Small intestine (tissue), 7 donors: ENCODE measurements at regions not wholly inside any gene's neighbourhood (a gene's known extent, or its start where the extent isn't known, plus 50 kb on each side); places are given as distances from the start of the nearest gene placed in this dataset.

Experiments
- DNase-seq, 2 donors: peaks; one replicate each; pipeline versions ENCODE4 v3.0.0 to v3.0.0-alpha.2; 2013
- FAIRE-seq: peaks from 2 replicates; lab custom pipeline; 2012; peaks lifted over from hg19 to GRCh38; lab: Jason Lieb, UNC
- H3K27ac ChIP-seq, 3 donors: one replicate each; pipeline ENCODE4 v1.5.1; 2013; ENCODE audit warnings: low read length in 2 of 3, mild to moderate bottlenecking in 2 of 3, control low read depth in 1 of 3, inconsistent platforms in 1 of 3, low read depth in 1 of 3, moderate library complexity in 1 of 3
- H3K27me3 ChIP-seq, 3 donors: one replicate each; pipeline ENCODE4 v1.6.1; 2013; ENCODE audit warnings: low read length in 3 of 3, inconsistent platforms in 1 of 3; ENCODE audit not compliant: control insufficient read depth in 3 of 3, insufficient read depth in 3 of 3
- H3K36me3 ChIP-seq, 3 donors: one replicate each; pipeline ENCODE4 v1.6.1; 2013; ENCODE audit warnings: low read length in 3 of 3, inconsistent platforms in 1 of 3, low read depth in 1 of 3, mild to moderate bottlenecking in 1 of 3, moderate library complexity in 1 of 3; ENCODE audit not compliant: control insufficient read depth in 3 of 3, insufficient read depth in 2 of 3
- H3K4me1 ChIP-seq, 3 donors: one replicate each; pipeline ENCODE4 v1.6.1; 2013; ENCODE audit warnings: low read length in 2 of 3, inconsistent platforms in 1 of 3, low read depth in 1 of 3, mild to moderate bottlenecking in 1 of 3, moderate library complexity in 1 of 3; ENCODE audit not compliant: control insufficient read depth in 3 of 3, insufficient read depth in 2 of 3
- H3K4me3 ChIP-seq, 3 donors: one replicate each; pipeline ENCODE4 v1.5.1; 2013; ENCODE audit warnings: low read length in 3 of 3, control low read depth in 1 of 3, inconsistent platforms in 1 of 3, low read depth in 1 of 3, mild to moderate bottlenecking in 1 of 3, moderate library complexity in 1 of 3
- H3K9me3 ChIP-seq, 2 donors: one replicate each; pipeline ENCODE4 v1.6.1; 2013; ENCODE audit warnings: low read depth in 1 of 2, low read length in 1 of 2; ENCODE audit not compliant: control insufficient read depth in 2 of 2, insufficient read depth in 1 of 2
- WGBS, 3 donors: extraction: QIAGEN DNeasy Blood & Tissue Kit; methylation state at CpG; one replicate each; pipeline ENCODE4 v1.1.7; 2013; 5-methylcytosine and 5-hydroxymethylcytosine counted together
- donor health status: healthy with polysubstance abuse.
- donor health status: control.
- donor health status: control.
- donor health status: Bipolar disorder and iron deficiency.
- donor health status: healthy.

DNA sequence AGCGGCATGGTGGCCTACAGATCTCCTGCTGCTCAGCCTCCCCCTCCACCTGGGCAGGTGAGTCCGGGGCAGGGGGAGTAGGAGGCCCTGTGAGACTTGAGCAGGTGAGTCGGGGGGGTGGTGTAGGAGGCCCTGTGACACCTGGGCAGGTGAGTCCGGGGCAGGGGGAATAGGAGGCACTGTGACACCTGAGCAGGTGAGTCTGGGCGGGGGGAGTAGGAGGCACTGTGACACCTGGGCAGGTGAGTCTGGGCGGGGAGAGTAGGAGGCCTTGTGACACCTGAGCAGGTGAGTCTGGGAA, 299.3 kb downstream of the BRD1 start:
- FAIRE-seq (no peak), DNase-seq (no peak)
- H3K4me3 ChIP-seq: no peak overlapping the region
- H3K27ac ChIP-seq: no peak overlapping the region
- H3K4me1 ChIP-seq: no peaks in the 10 kb centered on the region
- 24 to 61% (median 26%) methylated on average over 5 to 6 of the region's 6 CpGs for WGBS, 3 donors
- H3K36me3 ChIP-seq: no peaks in the 10 kb centered on the region
- no peaks in the 10 kb centered on the region for H3K9me3 ChIP-seq
- no peaks in the 10 kb centered on the region for H3K27me3 ChIP-seq

DNA sequence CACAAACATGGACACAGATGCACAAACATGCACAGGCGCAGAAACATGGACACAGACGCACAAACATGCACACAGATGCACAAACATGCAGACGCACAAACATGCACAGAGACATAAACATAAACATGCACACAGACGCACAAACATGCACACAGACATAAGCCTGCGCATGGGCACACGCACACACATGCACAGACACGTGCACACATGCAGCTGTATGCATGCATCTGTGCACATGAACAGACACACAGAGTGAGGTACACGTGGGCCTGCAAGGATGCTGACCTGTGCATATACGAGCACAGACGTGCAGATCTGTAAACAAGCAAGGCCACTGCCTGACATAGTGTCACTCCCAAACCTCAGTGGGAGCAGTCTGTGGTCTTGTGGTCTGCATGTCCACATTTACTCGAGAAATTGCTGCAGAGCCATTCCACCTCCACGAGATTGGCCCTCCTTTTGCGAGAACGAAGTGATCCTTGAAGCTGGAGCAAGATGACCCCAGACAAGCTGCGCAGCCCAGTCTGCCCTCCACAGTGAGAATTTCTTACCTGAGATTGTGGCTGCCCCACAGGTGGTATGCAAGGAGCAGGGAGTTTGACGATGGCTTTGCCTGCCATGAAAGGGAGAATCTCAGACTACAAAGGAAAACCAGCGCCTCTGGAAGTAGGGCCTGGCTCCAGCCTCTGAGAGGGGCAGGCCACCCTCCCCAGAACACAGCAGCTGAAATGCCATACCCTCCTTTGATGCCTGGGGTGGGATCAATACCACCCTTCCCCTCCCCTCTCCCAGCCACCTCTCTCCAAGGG, 299.9 kb downstream of the BRD1 start:
- DNase-seq: no peak
- no peak for FAIRE-seq
- Histone ChIP-seq H3K27ac (no peak overlapping the region), H3K9me3 (no peaks in the 10 kb centered on the region), H3K4me3 (no peak overlapping the region), H3K27me3 (no peaks in the 10 kb centered on the region), H3K4me1 (no peaks in the 10 kb centered on the region), H3K36me3 (no peaks in the 10 kb centered on the region)
- 74 to 77% (median 76%) methylated on average over 17 of the region's 17 CpGs for WGBS, 3 donors

DNA sequence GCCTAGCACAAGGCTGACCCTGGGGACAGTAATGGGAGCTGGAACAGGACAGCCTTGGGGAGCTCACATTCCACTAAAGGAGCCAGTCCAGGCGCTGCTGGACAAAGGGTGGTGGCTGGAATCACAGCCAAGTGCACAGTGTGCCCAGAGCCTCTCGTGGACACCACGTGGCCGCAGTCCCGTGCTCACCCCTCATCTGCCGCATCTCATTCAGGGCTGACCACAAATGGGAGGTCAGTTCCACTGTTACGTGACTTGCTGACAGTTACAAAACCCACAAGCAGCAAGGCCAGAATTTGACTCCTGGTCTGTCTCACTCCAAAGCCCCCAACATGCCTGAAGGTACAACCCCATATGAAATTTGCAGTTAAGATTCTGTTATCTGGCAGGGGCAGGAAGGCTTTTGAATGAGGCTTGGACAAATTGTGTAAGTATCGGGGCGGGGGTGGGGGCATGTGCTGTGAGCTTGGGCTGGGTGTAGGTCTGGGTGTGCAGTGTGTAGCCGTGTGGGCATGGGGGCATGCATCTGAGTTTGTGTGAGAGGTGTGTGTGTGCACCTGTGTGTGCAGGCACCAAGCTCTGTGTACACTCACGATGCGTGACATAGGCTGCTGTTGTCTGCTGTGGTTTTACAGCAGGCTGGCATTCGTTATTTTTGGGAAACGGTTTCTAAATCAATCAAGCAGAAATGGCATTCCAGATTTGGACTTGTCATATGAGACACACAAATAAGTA, 301.7 kb downstream of the BRD1 start:
- no peak for FAIRE-seq
- whole genome bisulfite sequencing, 3 donors: 65 to 77% (median 71%) methylated on average over 14 of the region's 14 CpGs
- Histone ChIP-seq H3K4me3 (no peak overlapping the region), H3K36me3 (no peaks in the 10 kb centered on the region), H3K4me1 (no peaks in the 10 kb centered on the region), H3K9me3 (no peaks in the 10 kb centered on the region), H3K27me3 (no peaks in the 10 kb centered on the region), H3K27ac (no peak overlapping the region)
- no peak for DNase-seq

DNA sequence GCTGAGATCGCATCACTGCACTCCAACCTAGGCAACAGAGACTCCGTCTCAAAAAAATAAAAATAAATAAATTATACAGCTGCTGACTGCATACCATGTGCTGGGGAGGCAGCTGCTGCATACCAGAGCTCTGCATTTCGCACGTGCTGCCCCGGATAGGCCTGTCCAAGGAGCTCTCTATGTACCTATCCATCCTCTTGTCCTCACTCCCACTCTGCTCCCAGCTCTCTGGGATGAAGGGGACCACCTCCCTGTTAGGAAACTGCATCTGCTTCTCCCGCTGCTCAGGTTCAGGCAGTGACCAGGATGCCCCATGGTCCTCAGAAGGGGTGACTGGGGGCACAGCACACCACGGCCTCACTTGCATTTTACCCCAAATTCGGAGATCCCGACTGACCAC, 302.3 kb downstream of the BRD1 start:
- Histone ChIP-seq H3K36me3 (no peaks in the 10 kb centered on the region), H3K9me3 (no peaks in the 10 kb centered on the region), H3K27ac (no peak overlapping the region), H3K4me3 (no peak overlapping the region), H3K27me3 (no peaks in the 10 kb centered on the region), H3K4me1 (no peaks in the 10 kb centered on the region)
- no peak for DNase-seq
- FAIRE-seq: no peak
- 63 to 74% (median 72%) methylated on average over 9 of the region's 9 CpGs for WGBS, 3 donors

DNA sequence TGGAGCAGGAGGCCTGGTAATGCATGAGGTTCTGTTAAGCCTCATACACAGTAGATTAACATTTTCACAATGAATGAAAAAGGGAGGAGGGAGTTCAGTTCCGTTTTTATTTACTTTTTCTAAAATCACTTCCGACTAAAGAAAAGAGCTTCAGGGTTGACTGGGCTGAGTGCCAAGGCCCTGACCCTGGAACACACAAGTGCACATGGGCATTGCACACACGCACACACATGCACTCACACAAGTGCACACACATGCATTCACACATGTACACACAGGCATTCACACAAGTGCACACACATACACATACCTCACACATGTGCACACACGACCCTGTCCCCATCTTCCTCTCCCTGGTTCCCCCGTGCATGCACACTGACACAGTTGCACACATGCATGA, 303.3 kb downstream of the BRD1 start:
- 44 to 47% (median 47%) methylated on average over 5 of the region's 5 CpGs for WGBS, 3 donors
- no peak for FAIRE-seq

DNA sequence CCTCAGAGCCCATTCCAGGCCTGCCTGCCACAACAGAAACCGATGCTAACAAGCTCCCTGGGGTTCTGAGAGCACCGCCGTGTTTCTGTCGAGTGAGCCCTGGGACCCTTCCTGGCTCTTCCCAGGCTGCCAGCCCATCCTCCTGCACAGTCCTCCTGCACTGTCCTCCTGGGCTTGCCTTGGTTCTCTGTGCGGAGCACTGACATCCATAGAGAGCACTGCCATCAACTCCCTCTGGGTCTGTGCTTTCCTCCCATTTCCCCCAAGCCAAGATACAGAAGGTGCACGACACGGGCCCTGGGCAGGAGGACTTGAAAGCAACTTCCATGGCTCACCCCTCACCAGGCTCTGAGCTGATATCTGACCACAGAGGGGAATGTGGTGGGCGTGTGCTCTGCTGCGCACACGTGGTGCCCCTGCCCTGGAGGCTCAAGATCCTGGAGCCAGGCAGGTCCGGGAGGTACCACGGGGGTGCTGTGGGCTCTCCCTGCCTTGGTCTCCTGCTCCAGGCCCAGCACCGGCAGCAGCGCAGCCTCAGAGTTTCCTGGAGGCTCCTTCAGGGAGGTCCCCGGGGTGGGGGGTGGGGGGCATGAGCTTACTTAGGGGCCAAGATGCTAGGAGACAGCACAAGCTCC, 304.2 kb downstream of the BRD1 start:
- H3K4me3 ChIP-seq: no peak overlapping the region
- H3K36me3 ChIP-seq: no peaks in the 10 kb centered on the region
- H3K4me1 ChIP-seq: no peaks in the 10 kb centered on the region
- WGBS, 3 donors: 60 to 73% (median 73%) methylated on average over 14 to 15 of the region's 15 CpGs
- H3K27me3 ChIP-seq: no peaks in the 10 kb centered on the region
- no peaks in the 10 kb centered on the region for H3K9me3 ChIP-seq
- DNase-seq: no peak
- no peak for FAIRE-seq
- H3K27ac ChIP-seq: no peak overlapping the region

More for the DNA sequence above, 303.3 kb downstream of the BRD1 start:
- no peaks in the 10 kb centered on the region for H3K9me3 ChIP-seq
- H3K27me3 ChIP-seq: no peaks in the 10 kb centered on the region
- H3K4me1 ChIP-seq: no peaks in the 10 kb centered on the region
- H3K36me3 ChIP-seq: no peaks in the 10 kb centered on the region
- no peak overlapping the region for H3K27ac ChIP-seq
- DNase-seq: no peak
- H3K4me3 ChIP-seq: no peak overlapping the region

DNA sequence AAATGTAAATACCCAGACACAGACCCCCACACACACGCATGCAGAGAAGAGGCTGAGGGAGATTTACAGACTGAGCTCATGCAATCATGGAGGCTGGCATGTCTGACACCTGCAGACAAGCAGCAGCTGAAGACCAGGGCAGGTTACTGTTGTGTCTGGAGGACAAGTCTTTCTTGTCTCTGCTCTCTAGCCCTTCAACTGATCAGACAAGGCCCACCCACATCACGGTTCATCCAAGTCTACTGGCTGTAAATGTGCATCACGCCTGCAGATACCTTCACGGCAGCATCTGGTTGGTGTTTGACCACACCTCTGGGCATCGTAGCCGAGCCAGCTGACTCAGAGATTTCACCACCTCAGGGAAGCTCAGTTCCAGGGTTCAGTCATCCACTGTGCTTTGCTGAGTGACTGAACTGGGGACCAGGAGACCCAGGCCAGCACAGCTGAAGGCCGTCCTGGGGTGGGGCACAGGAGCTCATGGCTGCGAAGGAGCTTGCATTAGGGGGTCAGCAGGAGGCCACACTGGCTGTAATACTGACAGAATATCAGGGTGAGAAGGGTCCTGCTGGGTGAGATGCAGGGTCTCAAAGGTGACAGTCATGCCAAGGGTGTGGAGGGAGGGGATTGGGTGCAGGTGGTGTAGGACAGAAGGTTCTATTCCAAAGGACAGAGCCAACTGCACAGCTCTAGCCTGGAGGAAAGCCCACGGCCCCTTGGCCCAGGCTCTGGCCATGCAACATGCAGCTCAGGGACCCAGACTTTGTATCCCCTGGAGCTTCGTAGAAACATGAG, 304.9 kb downstream of the BRD1 start:
- 66 to 83% (median 79%) methylated on average over 10 of the region's 10 CpGs for WGBS, 3 donors
- Histone ChIP-seq H3K27ac (no peak overlapping the region), H3K9me3 (no peaks in the 10 kb centered on the region), H3K36me3 (no peaks in the 10 kb centered on the region), H3K4me3 (no peak overlapping the region), H3K27me3 (no peaks in the 10 kb centered on the region), H3K4me1 (no peaks in the 10 kb centered on the region)
- FAIRE-seq (no peak), DNase-seq (no peak)

DNA sequence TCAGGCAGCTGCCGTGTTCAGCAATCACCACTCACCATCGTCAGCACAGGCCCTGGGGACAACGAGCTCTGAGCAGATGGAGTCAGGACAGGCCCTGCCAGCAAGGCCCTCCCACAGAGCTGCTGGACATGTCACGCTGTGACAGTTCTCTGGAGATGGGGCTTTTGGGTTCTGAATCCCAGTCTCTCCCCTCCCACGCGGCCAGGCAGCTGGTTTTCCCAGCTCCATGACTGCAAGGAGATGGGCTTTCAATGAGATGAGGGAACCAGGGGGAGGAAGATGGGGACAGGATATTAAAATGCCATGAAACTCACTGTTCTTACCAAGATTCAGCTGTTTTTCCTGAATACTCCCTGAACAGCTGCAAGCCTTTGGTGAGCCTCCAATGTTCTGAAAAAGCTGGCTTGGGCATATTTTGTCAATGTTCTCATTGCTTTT, 305.9 kb downstream of the BRD1 start:
- Histone ChIP-seq H3K4me3 (no peak overlapping the region), H3K27me3 (no peaks in the 10 kb centered on the region), H3K27ac (no peak overlapping the region), H3K4me1 (no peaks in the 10 kb centered on the region), H3K36me3 (no peaks in the 10 kb centered on the region), H3K9me3 (no peaks in the 10 kb centered on the region)
- DNase-seq (no peak), FAIRE-seq (no peak)
- WGBS, 3 donors: 72 to 84% (median 80%) methylated on average over 6 of the region's 6 CpGs
